Panc1 (cell line): ENCODE measurements at regions not wholly inside any gene's neighbourhood (a gene's known extent, or its start where the extent isn't known, plus 50 kb on each side); places are given as distances from the start of the nearest gene placed in this dataset.

Experiments
- ATAC-seq: fragments of 200-7000 bp; cut with Tn5 transposase; 2 replicates; pipeline ENCODE4 v1.9.1; 2020; ENCODE audit warnings: mild to moderate bottlenecking, moderate library complexity
- BruUV-seq: library from RNA; stranded (reverse); fragments of 400-500 nt; replicated peaks from 2 replicates; lab custom pipeline; 2021; lab: Mats Ljungman, UMichigan
- CTCF ChIA-PET: fragments of 300-600 bp; sonication (Branson Sonifier 250); formaldehyde crosslinking; loops from one replicate; lab custom pipeline; 2022; ENCODE audit warnings: antibody characterized with exemption; lab: Charles Lee
- POLR2A ChIA-PET: fragments of 300-600 bp; sonication (Branson Sonifier 250); formaldehyde crosslinking; loops from one replicate; lab custom pipeline; 2022; ENCODE audit warnings: antibody characterized with exemption; lab: Charles Lee
- DNase-seq: peaks from one replicate; pipeline ENCODE4 v3.0.0-alpha.2; 2010; ENCODE audit warnings: low read depth, low spot score
- H3K27ac ChIP-seq: 2 replicates; pipeline ENCODE4 v1.5.1; 2011; ENCODE audit warnings: mild to moderate bottlenecking, low read length, inconsistent platforms
- H3K27me3 ChIP-seq: fragments of 200-500 bp; sonication (Bioruptor generic); 2 replicates; pipeline ENCODE4 v1.6.0; 2014; ENCODE audit warnings: low read length, inconsistent platforms; ENCODE audit not compliant: control insufficient read depth, insufficient read depth
- H3K36me3 ChIP-seq: fragments of 200-500 bp; sonication (Bioruptor generic); 2 replicates; pipeline ENCODE4 v1.5.1; 2014; ENCODE audit warnings: inconsistent platforms, mild to moderate bottlenecking, low read length, moderate library complexity; ENCODE audit not compliant: control insufficient read depth, insufficient read depth
- H3K4me1 ChIP-seq: 2 replicates; pipeline ENCODE4 v1.5.1; 2011; ENCODE audit warnings: inconsistent platforms, mild to moderate bottlenecking, low read length, moderate library complexity; ENCODE audit not compliant: control insufficient read depth, insufficient read depth
- H3K4me3 ChIP-seq, 2 experiments: 2 replicates each; pipeline ENCODE4 v1.5.1; 2011 to 2012; ENCODE audit warnings: low read depth in 2 of 2, low read length in 2 of 2, mild to moderate bottlenecking in 2 of 2, inconsistent platforms in 1 of 2, moderate library complexity in 1 of 2
- H3K9me3 ChIP-seq: fragments of 200-500 bp; sonication (Bioruptor generic); 2 replicates; pipeline ENCODE4 v1.5.1; 2014; ENCODE audit warnings: low read depth, mild to moderate bottlenecking, inconsistent platforms, low read length, moderate library complexity; ENCODE audit not compliant: control insufficient read depth, insufficient read depth
- CTCF ChIP-seq: fragments of 450-650 bp; IDR thresholded peaks from 2 replicates; pipeline ENCODE4 v1.5.1; 2017; ENCODE audit warnings: mild to moderate bottlenecking
- POLR2AphosphoS5 ChIP-seq: IDR thresholded peaks from 2 replicates; pipeline ENCODE4 v1.6.1; 2012; ENCODE audit warnings: mild to moderate bottlenecking, low read depth, low read length, moderate library complexity
- REST ChIP-seq, 2 experiments: IDR thresholded peaks; 2 replicates each; pipeline ENCODE4 v1.6.1; 2011 to 2012; ENCODE audit warnings: low read depth in 2 of 2, control low read depth in 1 of 2, low read length in 1 of 2, mild to moderate bottlenecking in 1 of 2, moderate library complexity in 1 of 2; ENCODE audit not compliant: insufficient read depth in 1 of 2
- SIN3A ChIP-seq: IDR thresholded peaks from 2 replicates; pipeline ENCODE4 v1.6.1; 2012; ENCODE audit warnings: low read depth, mild to moderate bottlenecking, low read length, moderate library complexity, borderline replicate concordance; ENCODE audit not compliant: insufficient read depth
- TCF7L2 ChIP-seq: IDR thresholded peaks from 2 replicates; pipeline ENCODE4 v1.6.1; 2011; ENCODE audit warnings: mild to moderate bottlenecking, low read depth, low read length, inconsistent platforms
- in situ Hi-C: cut with HindIII; loops from 2 replicates; pipeline ENCODE4 v1.10.0; 2016; ENCODE audit warnings: low sequenced_read_pairs, low pct_unique_long_range_greater_than_20kb
- intact Hi-C: fragments of 100-400 bp; cut with micrococcal nuclease; formaldehyde crosslinking; loops from one replicate; pipeline ENCODE4 v1.10.0; 2022; ENCODE audit not compliant: unreplicated experiment

- Histone ChIP-seq H3K9me3 (no peaks in the 10 kb centered on the region), H3K27ac (no peak overlapping the region), H3K4me1 (no peaks in the 10 kb centered on the region), H3K36me3 (no peaks in the 10 kb centered on the region), H3K4me3 (no peak overlapping the region), H3K27me3 (no peaks in the 10 kb centered on the region; the same call in 1 of the 2 replicates)
- ChIA-PET CTCF (no interaction called here), POLR2A (no interaction called here)
- DNase-seq = no peak
- ATAC-seq = no peak
- TF ChIP-seq POLR2AphosphoS5 (no peak), SIN3A (no peak), CTCF (no peak), REST (IDR thresholded peaks at IDR 0.05; ENCODE audit: insufficient read depth in 1 of 2, low read depth in 2 of 2, low read length in 1 of 2) (no peak), TCF7L2 (no peak)
- BruUV-seq = no TSS peak
- intact Hi-C loops (no loop called here), in situ Hi-C loops (no loop called here)
Measured at GRCh38 chr20:48547664-48548063, 280.1 kb downstream of the PREX1 start.

- DNase-seq (no peak), ATAC-seq (peak; percentile 51; the same call in 1 of the 2 replicates)
- no peaks in the 10 kb centered on the region for H3K4me1 ChIP-seq
- no peaks in the 10 kb centered on the region for H3K9me3 ChIP-seq
- in situ Hi-C loops = no loop called here
- ChIA-PET POLR2A (no interaction called here), CTCF (interaction anchor here (1.4 kb wide), 1 partner anchor 76 kb away, joined by 5 read pairs; no protein-coding TSS in a partner anchor)
- H3K4me3 ChIP-seq = no peak overlapping the region
- no peaks in the 10 kb centered on the region; the same call in 1 of the 2 replicates for H3K27me3 ChIP-seq
- no peak for TF ChIP-seq TCF7L2
- TF ChIP-seq SIN3A = no peak
- H3K27ac ChIP-seq = no peak overlapping the region
- BruUV-seq = no TSS peak
- no peaks in the 10 kb centered on the region for H3K36me3 ChIP-seq
- intact Hi-C loops = no loop called here
Measured at GRCh38 chr20:48544402-48545339, 283.1 kb downstream of the PREX1 start.
